ENCODE measurements at regions not wholly inside any gene's neighbourhood (a gene's known extent, or its start where the extent isn't known, plus 50 kb on each side); places are given as distances from the start of the nearest gene placed in this dataset.

- H3K9me3 ChIP-seq (ENCODE audit: insufficient read depth, low read depth, low read length), result no peaks in the 10 kb centered on the region
- no peak overlapping the region for H4K12ac ChIP-seq (ENCODE audit: low read depth, low read length)
- no peak overlapping the region for H3K23ac ChIP-seq (ENCODE audit: low read length)
- no peak overlapping the region for H3K9ac ChIP-seq (ENCODE audit: low read length)
- H4K8ac ChIP-seq (ENCODE audit: low read depth, low read length), result no peak overlapping the region
- no peaks in the 10 kb centered on the region for H3K79me1 ChIP-seq (ENCODE audit: low read length)
- no peak overlapping the region for H2BK120ac ChIP-seq (ENCODE audit: insufficient read depth, low read length, poor library complexity)
- no peak overlapping the region for H2BK12ac ChIP-seq (ENCODE audit: low read length)
- no peak overlapping the region for H2BK5ac ChIP-seq (ENCODE audit: low read depth, low read length, poor library complexity)
- H3K4ac ChIP-seq (ENCODE audit: low read depth, low read length), result no peak overlapping the region
- no peaks in the 10 kb centered on the region for H3K79me2 ChIP-seq (ENCODE audit: control insufficient read depth, insufficient read depth, low read length, poor library complexity)
- no peak overlapping the region for H3K4me2 ChIP-seq (ENCODE audit: low read length)
- H2AFZ ChIP-seq (ENCODE audit: insufficient read depth, low read length, poor library complexity), result no peak overlapping the region
- H3K27ac ChIP-seq (ENCODE audit: low read depth, low read length), result no peak overlapping the region
- no peak overlapping the region for H3K4me3 ChIP-seq (ENCODE audit: low read depth, low read length)
- no peak overlapping the region for H3K14ac ChIP-seq (ENCODE audit: low read length)
- no peaks in the 10 kb centered on the region for H3K27me3 ChIP-seq (ENCODE audit: insufficient read depth, low read length)
- H4K91ac ChIP-seq (ENCODE audit: low read depth, low read length), result no peak overlapping the region
- no peak overlapping the region for H3K18ac ChIP-seq (ENCODE audit: low read length)
- no peaks in the 10 kb centered on the region for H3K36me3 ChIP-seq (ENCODE audit: control insufficient read depth in 1 of 2, insufficient read depth in 2 of 2, low read length in 2 of 2)
- no peaks in the 10 kb centered on the region for H3K4me1 ChIP-seq (ENCODE audit: control insufficient read depth in 1 of 2, insufficient read depth in 2 of 2, low read length in 2 of 2)
- no peak overlapping the region for H2AK5ac ChIP-seq (ENCODE audit: low read length)
- DNase-seq, result no peak
Measured at GRCh38 chr10:106198275-106198674, 966.2 kb downstream of the SORCS1 start.

GRCh38 chr10:106189292-106189691, 975.2 kb downstream of the SORCS1 start:
- Histone ChIP-seq H3K79me1 (ENCODE audit: low read length) (no peaks in the 10 kb centered on the region), H3K4me1 (ENCODE audit: control insufficient read depth in 1 of 2, insufficient read depth in 2 of 2, low read length in 2 of 2) (no peaks in the 10 kb centered on the region), H3K4me2 (ENCODE audit: low read length) (no peak overlapping the region), H2AK5ac (ENCODE audit: low read length) (no peak overlapping the region), H3K9me3 (ENCODE audit: insufficient read depth, low read depth, low read length) (no peaks in the 10 kb centered on the region), H3K79me2 (ENCODE audit: control insufficient read depth, insufficient read depth, low read length, poor library complexity) (no peaks in the 10 kb centered on the region), H3K9ac (ENCODE audit: low read length) (no peak overlapping the region), H4K12ac (ENCODE audit: low read depth, low read length) (no peak overlapping the region), H3K23ac (ENCODE audit: low read length) (no peak overlapping the region), H3K36me3 (ENCODE audit: control insufficient read depth in 1 of 2, insufficient read depth in 2 of 2, low read length in 2 of 2) (no peaks in the 10 kb centered on the region), H3K18ac (ENCODE audit: low read length) (no peak overlapping the region), H3K27me3 (ENCODE audit: insufficient read depth, low read length) (no peaks in the 10 kb centered on the region), H3K4ac (ENCODE audit: low read depth, low read length) (no peak overlapping the region), H4K91ac (ENCODE audit: low read depth, low read length) (no peak overlapping the region), H3K4me3 (ENCODE audit: low read depth, low read length) (no peak overlapping the region), H3K27ac (ENCODE audit: low read depth, low read length) (no peak overlapping the region), H2AFZ (ENCODE audit: insufficient read depth, low read length, poor library complexity) (no peak overlapping the region), H3K14ac (ENCODE audit: low read length) (no peak overlapping the region), H4K8ac (ENCODE audit: low read depth, low read length) (no peak overlapping the region), H2BK12ac (ENCODE audit: low read length) (no peak overlapping the region), H2BK5ac (ENCODE audit: low read depth, low read length, poor library complexity) (no peak overlapping the region), H2BK120ac (ENCODE audit: insufficient read depth, low read length, poor library complexity) (no peak overlapping the region)
- WGBS (ENCODE audit: extremely low coverage, insufficient coverage, insufficient read length), result no CpG with 5 or more reads among the region's 2 CpGs
- DNase-seq, result peak in 1 of 2 donors; percentile 25

- WGBS (ENCODE audit: extremely low coverage, insufficient coverage, insufficient read length), result no CpG with 5 or more reads among the region's 2 CpGs
Measured at GRCh38 chr10:106185951-106186350, 978.6 kb downstream of the SORCS1 start.

GRCh38 chr10:106183041-106183440, 981.5 kb downstream of the SORCS1 start:
- H3K18ac ChIP-seq (ENCODE audit: low read length), result no peak overlapping the region
- no peak overlapping the region for H3K4ac ChIP-seq (ENCODE audit: low read depth, low read length)
- no peak overlapping the region for H3K27ac ChIP-seq (ENCODE audit: low read depth, low read length)
- H2AFZ ChIP-seq (ENCODE audit: insufficient read depth, low read length, poor library complexity), result no peak overlapping the region
- H4K8ac ChIP-seq (ENCODE audit: low read depth, low read length), result no peak overlapping the region
- no peak overlapping the region for H2BK5ac ChIP-seq (ENCODE audit: low read depth, low read length, poor library complexity)
- H2BK12ac ChIP-seq (ENCODE audit: low read length), result no peak overlapping the region
- no peaks in the 10 kb centered on the region for H3K36me3 ChIP-seq (ENCODE audit: control insufficient read depth in 1 of 2, insufficient read depth in 2 of 2, low read length in 2 of 2)
- DNase-seq, result no peak
- H3K23ac ChIP-seq (ENCODE audit: low read length), result no peak overlapping the region
- no peaks in the 10 kb centered on the region for H3K79me1 ChIP-seq (ENCODE audit: low read length)
- H3K79me2 ChIP-seq (ENCODE audit: control insufficient read depth, insufficient read depth, low read length, poor library complexity), result no peaks in the 10 kb centered on the region
- H3K9ac ChIP-seq (ENCODE audit: low read length), result no peak overlapping the region
- no peak overlapping the region for H4K91ac ChIP-seq (ENCODE audit: low read depth, low read length)
- H4K12ac ChIP-seq (ENCODE audit: low read depth, low read length), result no peak overlapping the region
- WGBS (ENCODE audit: extremely low coverage, insufficient coverage, insufficient read length), result no CpG with 5 or more reads among the region's 5 CpGs
- H3K4me3 ChIP-seq (ENCODE audit: low read depth, low read length), result no peak overlapping the region
- H3K4me1 ChIP-seq (ENCODE audit: control insufficient read depth in 1 of 2, insufficient read depth in 2 of 2, low read length in 2 of 2), result no peaks in the 10 kb centered on the region
- H3K4me2 ChIP-seq (ENCODE audit: low read length), result no peak overlapping the region
- H2AK5ac ChIP-seq (ENCODE audit: low read length), result no peak overlapping the region
- no peak overlapping the region for H2BK120ac ChIP-seq (ENCODE audit: insufficient read depth, low read length, poor library complexity)
- no peaks in the 10 kb centered on the region for H3K9me3 ChIP-seq (ENCODE audit: insufficient read depth, low read depth, low read length)
- H3K14ac ChIP-seq (ENCODE audit: low read length), result no peak overlapping the region
- H3K27me3 ChIP-seq (ENCODE audit: insufficient read depth, low read length), result no peaks in the 10 kb centered on the region

More at GRCh38 chr10:106185951-106186350, 978.6 kb downstream of the SORCS1 start:
- Histone ChIP-seq H2BK120ac (ENCODE audit: insufficient read depth, low read length, poor library complexity) (no peak overlapping the region), H4K12ac (ENCODE audit: low read depth, low read length) (no peak overlapping the region), H2AFZ (ENCODE audit: insufficient read depth, low read length, poor library complexity) (no peak overlapping the region), H3K14ac (ENCODE audit: low read length) (no peak overlapping the region), H3K4me3 (ENCODE audit: low read depth, low read length) (no peak overlapping the region), H3K9me3 (ENCODE audit: insufficient read depth, low read depth, low read length) (no peaks in the 10 kb centered on the region), H3K79me1 (ENCODE audit: low read length) (no peaks in the 10 kb centered on the region), H3K27me3 (ENCODE audit: insufficient read depth, low read length) (no peaks in the 10 kb centered on the region), H2BK5ac (ENCODE audit: low read depth, low read length, poor library complexity) (no peak overlapping the region), H3K18ac (ENCODE audit: low read length) (no peak overlapping the region), H4K8ac (ENCODE audit: low read depth, low read length) (no peak overlapping the region), H2AK5ac (ENCODE audit: low read length) (no peak overlapping the region), H2BK12ac (ENCODE audit: low read length) (no peak overlapping the region), H3K23ac (ENCODE audit: low read length) (no peak overlapping the region), H3K79me2 (ENCODE audit: control insufficient read depth, insufficient read depth, low read length, poor library complexity) (no peaks in the 10 kb centered on the region), H4K91ac (ENCODE audit: low read depth, low read length) (no peak overlapping the region), H3K36me3 (ENCODE audit: control insufficient read depth in 1 of 2, insufficient read depth in 2 of 2, low read length in 2 of 2) (no peaks in the 10 kb centered on the region), H3K4me2 (ENCODE audit: low read length) (no peak overlapping the region), H3K4me1 (ENCODE audit: control insufficient read depth in 1 of 2, insufficient read depth in 2 of 2, low read length in 2 of 2) (no peaks in the 10 kb centered on the region), H3K27ac (ENCODE audit: low read depth, low read length) (no peak overlapping the region), H3K9ac (ENCODE audit: low read length) (no peak overlapping the region), H3K4ac (ENCODE audit: low read depth, low read length) (no peak overlapping the region)
- no peak for DNase-seq

GRCh38 chr10:106182542-106182941, 982.0 kb downstream of the SORCS1 start:
- Histone ChIP-seq H3K9ac (ENCODE audit: low read length) (no peak overlapping the region), H4K12ac (ENCODE audit: low read depth, low read length) (no peak overlapping the region), H3K4me1 (ENCODE audit: control insufficient read depth in 1 of 2, insufficient read depth in 2 of 2, low read length in 2 of 2) (no peaks in the 10 kb centered on the region), H3K27me3 (ENCODE audit: insufficient read depth, low read length) (no peaks in the 10 kb centered on the region), H2BK12ac (ENCODE audit: low read length) (no peak overlapping the region), H3K36me3 (ENCODE audit: control insufficient read depth in 1 of 2, insufficient read depth in 2 of 2, low read length in 2 of 2) (no peaks in the 10 kb centered on the region), H4K91ac (ENCODE audit: low read depth, low read length) (no peak overlapping the region), H2AK5ac (ENCODE audit: low read length) (no peak overlapping the region), H3K79me2 (ENCODE audit: control insufficient read depth, insufficient read depth, low read length, poor library complexity) (no peaks in the 10 kb centered on the region), H3K79me1 (ENCODE audit: low read length) (no peaks in the 10 kb centered on the region), H3K4me3 (ENCODE audit: low read depth, low read length) (no peak overlapping the region), H3K18ac (ENCODE audit: low read length) (no peak overlapping the region), H3K9me3 (ENCODE audit: insufficient read depth, low read depth, low read length) (no peaks in the 10 kb centered on the region), H2BK5ac (ENCODE audit: low read depth, low read length, poor library complexity) (no peak overlapping the region), H2AFZ (ENCODE audit: insufficient read depth, low read length, poor library complexity) (no peak overlapping the region), H3K27ac (ENCODE audit: low read depth, low read length) (no peak overlapping the region), H3K23ac (ENCODE audit: low read length) (no peak overlapping the region), H2BK120ac (ENCODE audit: insufficient read depth, low read length, poor library complexity) (no peak overlapping the region), H3K4me2 (ENCODE audit: low read length) (no peak overlapping the region), H3K14ac (ENCODE audit: low read length) (no peak overlapping the region), H4K8ac (ENCODE audit: low read depth, low read length) (no peak overlapping the region), H3K4ac (ENCODE audit: low read depth, low read length) (no peak overlapping the region)
- no peak for DNase-seq

All from trophoblast cell (in vitro differentiated cells and primary cell).